Memory B cell (primary cell): ENCODE measurements at regions not wholly inside any gene's neighbourhood (a gene's known extent, or its start where the extent isn't known, plus 50 kb on each side); places are given as distances from the start of the nearest gene placed in this dataset.

Experiments
- ATAC-seq: fragments of 150-1000 bp; cut with Tn5 transposase; 2 replicates; pipeline ENCODE4 v1.10.0; 2021; ENCODE audit warnings: low read depth, mild to moderate bottlenecking, moderate library complexity
- DNase-seq, 2 donors: peaks; one replicate each; pipeline ENCODE4 v3.0.0; 2022; ENCODE audit warnings: low spot score in 2 of 2
- H3K27ac Mint-ChIP-seq: one replicate; pipeline ENCODE4 v1.8.0; 2022; ENCODE audit warnings: mild to moderate bottlenecking, moderate library complexity, mixed read lengths
- H3K27me3 Mint-ChIP-seq: one replicate; pipeline ENCODE4 v1.8.0; 2022; ENCODE audit warnings: mixed read lengths
- H3K36me3 Mint-ChIP-seq: one replicate; pipeline ENCODE4 v1.8.0; 2022; ENCODE audit warnings: mild to moderate bottlenecking, mixed read lengths
- H3K4me1 Mint-ChIP-seq: one replicate; pipeline ENCODE4 v1.8.0; 2022; ENCODE audit warnings: mixed read lengths
- H3K4me3 Mint-ChIP-seq: one replicate; pipeline ENCODE4 v1.8.0; 2022; ENCODE audit warnings: mild to moderate bottlenecking, moderate library complexity, mixed read lengths
- H3K9me3 Mint-ChIP-seq: one replicate; pipeline ENCODE4 v1.8.0; 2022; ENCODE audit warnings: mixed read lengths

GRCh38 chr1:79655876-79656275 is 649.3 kb upstream of the ADGRL4 start:
- no peaks in the 10 kb centered on the region for H3K27me3 Mint-ChIP-seq
- no peaks in the 10 kb centered on the region for H3K9me3 Mint-ChIP-seq
- no peak for DNase-seq
- H3K27ac Mint-ChIP-seq: no peak overlapping the region
- no peak for ATAC-seq
- peaks cover 7% of the 10 kb centered on the region for H3K4me1 Mint-ChIP-seq
- H3K36me3 Mint-ChIP-seq: no peaks in the 10 kb centered on the region
- no peak overlapping the region for H3K4me3 Mint-ChIP-seq

- Mint-ChIP-seq H3K36me3 (no peaks in the 10 kb centered on the region), H3K4me1 (peaks cover 5% of the 10 kb centered on the region), H3K27me3 (no peaks in the 10 kb centered on the region), H3K9me3 (no peaks in the 10 kb centered on the region), H3K27ac (no peak overlapping the region), H3K4me3 (no peak overlapping the region)
- no peak for DNase-seq
- no peak for ATAC-seq
Measured at GRCh38 chr1:79652426-79652825, 645.9 kb upstream of the ADGRL4 start.

GRCh38 chr1:79648126-79648525 is 641.6 kb upstream of the ADGRL4 start:
- peaks cover 5% of the 10 kb centered on the region for H3K4me1 Mint-ChIP-seq
- H3K36me3 Mint-ChIP-seq: no peaks in the 10 kb centered on the region
- H3K27ac Mint-ChIP-seq: no peak overlapping the region
- ATAC-seq: no peak
- no peak overlapping the region for H3K4me3 Mint-ChIP-seq
- H3K27me3 Mint-ChIP-seq: no peaks in the 10 kb centered on the region
- H3K9me3 Mint-ChIP-seq: no peaks in the 10 kb centered on the region
- no peak for DNase-seq

- DNase-seq: no peak
- Mint-ChIP-seq H3K36me3 (no peaks in the 10 kb centered on the region), H3K27ac (no peak overlapping the region), H3K27me3 (no peaks in the 10 kb centered on the region), H3K4me1 (no peaks in the 10 kb centered on the region), H3K9me3 (no peaks in the 10 kb centered on the region), H3K4me3 (no peak overlapping the region)
- no peak for ATAC-seq
Measured at GRCh38 chr1:79646880-79647279, 640.4 kb upstream of the ADGRL4 start.

GRCh38 chr1:79638382-79638781 is 631.9 kb upstream of the ADGRL4 start:
- H3K4me3 Mint-ChIP-seq: peak overlapping the region; percentile 6
- ATAC-seq (peak; percentile 99), DNase-seq (peak in 1 of 2 donors; percentile 7)
- H3K9me3 Mint-ChIP-seq: peaks cover 1% of the 10 kb centered on the region
- H3K27ac Mint-ChIP-seq: peak overlapping the region; percentile 24
- H3K4me1 Mint-ChIP-seq: peaks cover 8% of the 10 kb centered on the region
- no peaks in the 10 kb centered on the region for H3K36me3 Mint-ChIP-seq
- no peaks in the 10 kb centered on the region for H3K27me3 Mint-ChIP-seq

- DNase-seq (no peak), ATAC-seq (no peak)
- H3K4me1 Mint-ChIP-seq: peaks cover 12% of the 10 kb centered on the region
- no peaks in the 10 kb centered on the region for H3K36me3 Mint-ChIP-seq
- H3K9me3 Mint-ChIP-seq: peaks cover 1% of the 10 kb centered on the region
- H3K27ac Mint-ChIP-seq: no peak overlapping the region
- no peak overlapping the region for H3K4me3 Mint-ChIP-seq
- H3K27me3 Mint-ChIP-seq: no peaks in the 10 kb centered on the region
Measured at GRCh38 chr1:79633456-79633855, 626.9 kb upstream of the ADGRL4 start.

- H3K36me3 Mint-ChIP-seq: no peaks in the 10 kb centered on the region
- H3K4me1 Mint-ChIP-seq: peaks cover 13% of the 10 kb centered on the region
- no peaks in the 10 kb centered on the region for H3K27me3 Mint-ChIP-seq
- H3K27ac Mint-ChIP-seq: peak overlapping the region; percentile 25
- peak; percentile 94 for ATAC-seq
- DNase-seq: peak in 1 of 2 donors; percentile 13
- peak overlapping the region; percentile 32 for H3K4me3 Mint-ChIP-seq
- no peaks in the 10 kb centered on the region for H3K9me3 Mint-ChIP-seq
Measured at GRCh38 chr1:79629414-79629813, 622.9 kb upstream of the ADGRL4 start.

- ATAC-seq (no peak), DNase-seq (no peak)
- H3K27ac Mint-ChIP-seq: no peak overlapping the region
- H3K27me3 Mint-ChIP-seq: no peaks in the 10 kb centered on the region
- H3K9me3 Mint-ChIP-seq: no peaks in the 10 kb centered on the region
- H3K36me3 Mint-ChIP-seq: no peaks in the 10 kb centered on the region
- H3K4me3 Mint-ChIP-seq: no peak overlapping the region
- H3K4me1 Mint-ChIP-seq: no peaks in the 10 kb centered on the region
Measured at GRCh38 chr1:79617777-79618176, 611.2 kb upstream of the ADGRL4 start.

GRCh38 chr1:79614762-79615161 is 608.2 kb upstream of the ADGRL4 start:
- ATAC-seq (no peak), DNase-seq (no peak)
- no peaks in the 10 kb centered on the region for H3K27me3 Mint-ChIP-seq
- no peaks in the 10 kb centered on the region for H3K4me1 Mint-ChIP-seq
- H3K36me3 Mint-ChIP-seq: no peaks in the 10 kb centered on the region
- no peak overlapping the region for H3K27ac Mint-ChIP-seq
- H3K9me3 Mint-ChIP-seq: no peaks in the 10 kb centered on the region
- no peak overlapping the region for H3K4me3 Mint-ChIP-seq

GRCh38 chr1:79614106-79614505 is 607.6 kb upstream of the ADGRL4 start:
- no peaks in the 10 kb centered on the region for H3K36me3 Mint-ChIP-seq

GRCh38 chr1:79613046-79613445 is 606.5 kb upstream of the ADGRL4 start:
- H3K4me1 Mint-ChIP-seq: no peaks in the 10 kb centered on the region
- ATAC-seq (no peak), DNase-seq (no peak)
- no peak overlapping the region for H3K4me3 Mint-ChIP-seq
- no peaks in the 10 kb centered on the region for H3K36me3 Mint-ChIP-seq
- no peak overlapping the region for H3K27ac Mint-ChIP-seq
- H3K27me3 Mint-ChIP-seq: no peaks in the 10 kb centered on the region
- no peaks in the 10 kb centered on the region for H3K9me3 Mint-ChIP-seq

More at GRCh38 chr1:79614106-79614505, 607.6 kb upstream of the ADGRL4 start:
- H3K9me3 Mint-ChIP-seq: no peaks in the 10 kb centered on the region
- no peaks in the 10 kb centered on the region for H3K27me3 Mint-ChIP-seq
- no peak overlapping the region for H3K27ac Mint-ChIP-seq
- ATAC-seq (no peak), DNase-seq (no peak)
- no peaks in the 10 kb centered on the region for H3K4me1 Mint-ChIP-seq
- no peak overlapping the region for H3K4me3 Mint-ChIP-seq

GRCh38 chr1:79604490-79605198 is 598.1 kb upstream of the ADGRL4 start:
- no peaks in the 10 kb centered on the region for H3K36me3 Mint-ChIP-seq
- no peak overlapping the region for H3K27ac Mint-ChIP-seq
- no peaks in the 10 kb centered on the region for H3K27me3 Mint-ChIP-seq
- no peak for ATAC-seq
- H3K4me1 Mint-ChIP-seq: peaks cover 2% of the 10 kb centered on the region
- no peak overlapping the region for H3K4me3 Mint-ChIP-seq
- DNase-seq: no peak
- no peaks in the 10 kb centered on the region for H3K9me3 Mint-ChIP-seq

- DNase-seq: no peak
- Mint-ChIP-seq H3K27me3 (no peaks in the 10 kb centered on the region), H3K9me3 (no peaks in the 10 kb centered on the region), H3K4me3 (no peak overlapping the region), H3K27ac (no peak overlapping the region), H3K36me3 (no peaks in the 10 kb centered on the region), H3K4me1 (peaks cover 2% of the 10 kb centered on the region)
- no peak for ATAC-seq
Measured at GRCh38 chr1:79603843-79604242, 597.3 kb upstream of the ADGRL4 start.

GRCh38 chr1:79599257-79599656 is 592.7 kb upstream of the ADGRL4 start:
- Mint-ChIP-seq H3K4me1 (peaks cover 2% of the 10 kb centered on the region), H3K27me3 (no peaks in the 10 kb centered on the region), H3K4me3 (no peak overlapping the region), H3K36me3 (no peaks in the 10 kb centered on the region), H3K9me3 (no peaks in the 10 kb centered on the region), H3K27ac (no peak overlapping the region)
- no peak for DNase-seq
- no peak for ATAC-seq

GRCh38 chr1:79595931-79596330 is 589.4 kb upstream of the ADGRL4 start:
- DNase-seq (no peak), ATAC-seq (no peak)
- no peaks in the 10 kb centered on the region for H3K36me3 Mint-ChIP-seq
- no peaks in the 10 kb centered on the region for H3K9me3 Mint-ChIP-seq
- no peak overlapping the region for H3K4me3 Mint-ChIP-seq
- peaks cover under 1% of the 10 kb centered on the region for H3K4me1 Mint-ChIP-seq
- H3K27ac Mint-ChIP-seq: no peak overlapping the region
- H3K27me3 Mint-ChIP-seq: no peaks in the 10 kb centered on the region
